ENCODE measurements at regions not wholly inside any gene's neighbourhood (a gene's known extent, or its start where the extent isn't known, plus 50 kb on each side); places are given as distances from the start of the nearest gene placed in this dataset.
"Not testable (repeated sequence)": the region's sequence is repeated elsewhere in the genome, so short reads cannot be mapped to it uniquely, and the experiment has no call there.

DNA sequence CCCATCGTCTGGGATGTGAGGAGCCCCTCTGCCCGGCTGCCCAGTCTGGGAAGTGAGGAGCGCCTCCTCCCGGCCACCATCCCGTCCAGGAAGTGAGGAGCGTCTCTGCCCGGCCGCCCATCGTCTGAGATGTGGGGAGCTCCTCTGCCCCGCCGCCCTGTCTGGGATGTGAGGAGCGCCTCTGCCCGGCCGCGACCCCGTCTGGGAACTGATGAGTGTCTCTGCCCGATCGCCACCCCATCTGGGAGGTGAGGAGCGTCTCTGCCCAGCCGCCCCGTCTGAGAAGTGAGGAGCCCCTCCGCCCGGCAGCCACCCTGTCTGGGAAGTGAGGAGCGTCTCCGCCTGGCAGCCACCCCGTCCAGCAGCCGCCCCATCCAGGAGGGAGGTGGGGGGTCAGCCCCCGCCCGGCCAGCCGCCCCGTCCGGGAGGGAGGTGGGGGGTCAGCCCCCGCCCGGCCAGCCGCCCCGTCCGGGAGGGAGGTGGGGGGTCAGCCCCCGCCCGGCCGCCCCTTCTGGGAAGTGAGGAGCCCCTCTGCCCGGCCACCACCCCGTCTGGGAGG, 705.8 kb downstream of the DTWD2 start:
- TF ChIP-seq, protein P1, sequence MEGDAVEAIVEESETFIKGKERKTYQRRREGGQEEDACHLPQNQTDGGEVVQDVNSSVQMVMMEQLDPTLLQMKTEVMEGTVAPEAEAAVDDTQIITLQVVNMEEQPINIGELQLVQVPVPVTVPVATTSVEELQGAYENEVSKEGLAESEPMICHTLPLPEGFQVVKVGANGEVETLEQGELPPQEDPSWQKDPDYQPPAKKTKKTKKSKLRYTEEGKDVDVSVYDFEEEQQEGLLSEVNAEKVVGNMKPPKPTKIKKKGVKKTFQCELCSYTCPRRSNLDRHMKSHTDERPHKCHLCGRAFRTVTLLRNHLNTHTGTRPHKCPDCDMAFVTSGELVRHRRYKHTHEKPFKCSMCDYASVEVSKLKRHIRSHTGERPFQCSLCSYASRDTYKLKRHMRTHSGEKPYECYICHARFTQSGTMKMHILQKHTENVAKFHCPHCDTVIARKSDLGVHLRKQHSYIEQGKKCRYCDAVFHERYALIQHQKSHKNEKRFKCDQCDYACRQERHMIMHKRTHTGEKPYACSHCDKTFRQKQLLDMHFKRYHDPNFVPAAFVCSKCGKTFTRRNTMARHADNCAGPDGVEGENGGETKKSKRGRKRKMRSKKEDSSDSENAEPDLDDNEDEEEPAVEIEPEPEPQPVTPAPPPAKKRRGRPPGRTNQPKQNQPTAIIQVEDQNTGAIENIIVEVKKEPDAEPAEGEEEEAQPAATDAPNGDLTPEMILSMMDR (IDR thresholded peaks at IDR 0.05) = not testable (repeated sequence)
- not testable (repeated sequence) for TF ChIP-seq EZH2 (IDR thresholded peaks at IDR 0.05)

Measured in neural progenitor cell (in vitro differentiated cells).